ENCODE measurements at regions not wholly inside any gene's neighbourhood (a gene's known extent, or its start where the extent isn't known, plus 50 kb on each side); places are given as distances from the start of the nearest gene placed in this dataset.

GRCh38 chr14:73800970-73801515 lies 50.6 kb upstream of the PTGR2 start:
- TF ChIP-seq POLR2A (IDR thresholded peaks at IDR 0.05; ENCODE audit: low read depth) (no peak), CTCF (IDR thresholded peaks at IDR 0.05) (no peak), EP300 (IDR thresholded peaks at IDR 0.05) (no peak), POLR2AphosphoS5 (IDR thresholded peaks at IDR 0.05) (no peak)
